Activated gamma-delta T cell treated with anti-CD3 and anti-CD28 coated beads, Interleukin-2, amount 50 U/mL, for 16 hours (primary cell): ENCODE measurements at regions not wholly inside any gene's neighbourhood (a gene's known extent, or its start where the extent isn't known, plus 50 kb on each side); places are given as distances from the start of the nearest gene placed in this dataset.

Source experiments
- DNase-seq: peaks from one replicate; pipeline ENCODE4 v3.0.0-alpha.2; 2020; ENCODE audit warnings: low read depth

DNA sequence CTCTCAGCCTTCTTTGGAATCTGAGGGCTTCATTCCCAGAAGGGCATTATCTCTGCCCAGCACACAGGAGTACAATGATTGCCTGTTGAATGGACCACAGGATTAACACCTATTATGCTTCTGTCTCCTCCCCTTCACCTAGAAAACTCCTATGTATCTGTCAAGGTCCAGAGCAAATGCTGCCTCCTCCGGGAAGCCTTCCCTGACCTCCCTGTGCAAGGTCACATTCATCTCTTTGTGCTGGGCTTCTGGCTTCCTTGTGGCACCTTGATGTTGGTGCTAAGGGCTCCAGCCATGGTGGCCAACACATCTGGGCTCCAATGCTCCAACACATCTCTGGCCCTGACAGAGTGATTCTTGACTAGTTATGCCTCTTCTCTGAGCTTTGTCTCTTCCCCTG is 49.9 kb upstream of the ATP2B2 start:
- no peak for DNase-seq

DNA sequence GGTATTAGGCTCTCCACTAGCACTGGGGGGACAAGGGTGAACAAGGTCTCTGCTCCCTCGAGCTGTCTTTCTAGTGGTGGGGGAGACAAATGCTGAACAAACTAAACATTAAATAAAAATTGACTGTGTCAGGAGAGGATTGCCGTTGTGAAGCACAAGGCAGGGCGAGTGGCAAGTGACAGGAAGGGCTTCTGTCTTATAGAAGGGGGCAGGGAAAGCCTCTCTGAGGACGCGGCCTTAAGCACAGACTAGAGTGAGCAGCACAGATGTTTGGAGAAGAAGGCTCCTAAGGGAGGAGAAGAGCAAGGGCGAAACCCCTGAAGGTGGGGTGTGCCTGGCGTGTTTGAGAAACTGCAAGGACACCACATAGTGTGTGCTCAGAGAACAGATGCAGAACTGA is 50.9 kb upstream of the ATP2B2 start:
- DNase-seq = no peak

DNA sequence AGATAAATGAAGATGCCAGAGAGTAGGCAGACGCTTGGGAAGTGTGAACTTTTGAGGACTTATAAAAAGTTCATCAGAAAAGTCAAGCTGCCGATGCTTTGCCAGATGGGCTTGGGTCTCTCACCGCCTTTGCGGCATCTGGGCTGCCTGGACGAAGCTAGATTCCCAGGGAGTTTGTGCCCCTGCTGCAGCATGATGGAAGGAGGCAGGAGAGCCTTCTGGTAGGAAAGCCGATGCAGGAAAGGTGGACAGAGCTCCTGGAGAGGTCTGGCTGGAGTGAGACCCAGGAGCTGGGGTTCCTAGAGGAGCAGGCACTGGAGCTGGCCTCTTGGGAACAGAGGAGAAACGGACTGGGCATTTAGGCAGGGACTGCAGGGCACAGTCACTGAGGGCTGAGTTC is 51.9 kb upstream of the ATP2B2 start:
- no peak for DNase-seq

DNA sequence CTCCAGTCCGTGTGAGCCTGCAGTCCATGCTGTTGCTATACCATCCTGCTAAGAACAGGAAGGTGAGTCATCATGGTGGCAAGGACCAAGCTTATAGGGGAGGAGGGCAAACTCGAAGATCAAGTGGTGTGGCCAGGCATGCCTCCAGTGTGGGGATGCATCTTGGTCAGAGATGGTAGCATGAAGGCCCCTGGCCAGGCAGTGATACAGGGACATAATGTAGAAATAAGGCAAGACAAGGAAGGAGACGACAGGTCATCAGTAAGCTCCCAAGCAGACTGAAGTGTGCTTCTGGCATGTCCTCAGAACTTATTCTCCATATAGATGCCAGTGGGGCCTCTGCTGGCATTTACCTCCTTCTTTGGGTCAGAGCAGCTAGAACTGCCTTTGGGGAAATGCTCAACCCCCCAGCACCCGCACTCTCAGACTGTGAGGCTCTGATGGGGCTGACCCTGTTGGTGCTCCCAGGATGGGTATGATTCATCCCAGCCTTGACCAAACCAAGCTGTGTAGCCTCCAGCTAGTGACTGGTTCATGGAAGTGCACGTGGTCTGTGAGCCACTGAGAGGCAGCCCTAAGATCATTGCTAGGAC is 52.5 kb upstream of the ATP2B2 start:
- no peak for DNase-seq

DNA sequence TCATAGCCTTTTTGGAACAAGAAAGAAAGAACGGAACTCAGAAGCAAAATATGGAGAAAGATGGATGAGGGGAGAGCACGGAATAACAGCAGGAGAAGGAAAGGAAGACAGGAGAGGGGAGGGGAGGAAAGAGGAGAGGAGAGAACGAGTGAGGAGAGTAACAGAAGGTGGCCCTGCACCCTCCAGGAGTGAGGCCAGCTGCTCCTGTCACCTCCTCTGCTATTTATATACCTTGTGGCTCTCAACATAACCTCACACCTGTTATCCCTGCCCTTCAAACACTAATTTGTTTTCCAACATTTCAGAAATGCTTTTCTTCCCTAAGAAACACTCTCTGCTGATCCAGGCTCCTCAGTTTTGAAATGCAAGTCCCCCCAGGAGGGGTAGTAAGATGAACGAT is 53.4 kb upstream of the ATP2B2 start:
- DNase-seq = no peak

DNA sequence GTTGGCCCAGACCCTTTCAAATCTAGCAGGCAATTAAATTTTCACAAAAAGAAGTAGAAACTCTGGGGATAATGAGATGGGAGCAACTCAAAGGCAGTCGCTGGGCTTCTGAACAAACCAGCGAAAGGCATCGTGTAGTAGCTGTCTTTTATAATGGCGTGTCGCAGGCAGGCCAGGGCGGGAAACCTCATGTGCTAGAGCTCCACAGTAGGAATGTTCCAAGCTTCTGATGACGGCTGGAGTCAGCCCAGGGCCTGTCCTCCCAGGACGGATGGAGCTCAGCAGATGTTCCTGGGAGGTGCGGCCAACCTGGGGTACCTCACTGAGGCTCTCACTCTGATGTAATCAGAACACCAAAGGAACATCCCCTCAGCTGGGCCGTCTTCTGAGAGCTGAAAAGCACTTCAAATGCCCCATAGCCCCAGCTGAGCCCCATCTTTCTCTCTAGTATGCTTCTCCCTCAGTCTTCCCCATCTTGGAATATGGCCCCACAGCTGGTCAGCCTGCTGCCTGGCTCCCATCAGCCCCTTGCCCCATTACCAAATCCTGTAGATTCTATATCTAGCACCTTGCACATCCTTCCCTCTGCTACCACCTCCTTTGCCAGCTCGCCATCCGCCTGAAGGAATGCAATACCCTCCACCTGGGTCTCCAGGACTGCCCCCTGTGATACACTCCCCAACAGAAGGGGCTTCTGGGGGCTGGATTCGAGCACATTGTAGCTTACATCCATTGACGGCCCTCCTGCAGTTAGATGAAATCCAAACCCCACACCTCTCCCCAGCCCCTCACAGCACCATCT is 54.9 kb upstream of the ATP2B2 start:
- DNase-seq = no peak

DNA sequence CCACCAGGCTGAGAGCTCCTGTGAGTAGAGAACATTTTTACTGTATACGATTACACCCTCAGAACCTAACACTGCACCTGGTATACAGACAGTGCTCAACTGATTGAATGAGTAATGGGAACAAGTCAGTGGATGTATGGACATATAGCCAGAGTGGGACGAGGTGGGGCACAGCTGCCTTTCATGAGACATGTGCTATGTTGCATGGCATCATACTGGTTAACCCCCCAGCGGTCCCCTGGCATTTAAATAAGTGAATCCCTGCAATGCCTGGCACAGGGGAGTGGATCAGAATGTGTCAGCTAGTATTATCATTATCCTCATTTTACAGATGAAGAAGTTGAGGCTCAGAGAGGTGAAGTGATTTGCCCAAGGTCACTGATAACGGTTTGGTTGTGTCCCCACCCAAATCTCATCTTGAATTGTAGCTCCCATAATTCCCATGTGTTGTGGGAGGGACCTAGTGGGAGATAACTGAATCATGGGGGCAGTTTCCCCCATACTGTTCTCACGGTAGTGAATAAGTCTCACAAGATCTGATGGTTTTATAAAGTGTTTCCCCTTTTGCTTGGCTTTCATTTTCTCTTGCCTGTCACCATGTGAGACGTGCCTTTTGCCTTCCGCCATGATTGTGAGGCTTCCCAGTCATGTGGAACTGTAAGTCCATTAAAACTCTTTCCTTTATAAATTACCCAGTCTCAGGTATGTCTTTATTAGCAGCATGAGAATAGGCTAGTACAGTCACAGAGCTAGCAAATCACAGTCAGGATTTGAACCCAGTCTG is 56.0 kb upstream of the ATP2B2 start:
- DNase-seq = no peak

DNA sequence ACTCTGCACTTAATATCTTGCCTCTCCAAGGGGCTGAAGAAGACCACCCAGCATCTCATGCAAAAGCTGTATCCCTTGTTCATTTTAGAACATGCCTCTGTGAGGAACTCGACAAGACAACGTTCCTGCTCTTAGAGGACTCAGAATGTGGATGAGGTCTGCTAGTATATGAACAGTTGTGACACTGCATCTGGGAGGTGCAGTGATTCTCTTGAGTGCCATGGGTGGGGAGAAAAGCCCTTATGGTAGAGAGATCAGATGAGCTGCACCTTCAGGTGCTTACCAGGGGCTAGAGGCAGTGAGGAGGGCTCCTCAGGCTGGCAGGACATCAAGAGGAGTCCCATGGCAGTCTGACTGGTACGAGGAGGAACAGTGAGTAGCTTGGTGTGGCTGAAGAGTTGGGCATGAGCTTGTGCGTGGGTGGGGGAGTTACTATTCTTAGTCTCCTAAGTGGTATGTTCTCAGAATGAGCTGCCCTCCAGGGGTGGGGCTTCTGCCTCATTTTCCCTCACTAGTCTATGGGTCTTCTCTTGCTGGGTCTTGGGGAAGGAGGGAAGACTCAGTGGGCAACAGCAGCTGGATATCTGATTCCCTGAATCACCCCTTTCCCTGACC is 56.7 kb upstream of the ATP2B2 start:
- no peak for DNase-seq

DNA sequence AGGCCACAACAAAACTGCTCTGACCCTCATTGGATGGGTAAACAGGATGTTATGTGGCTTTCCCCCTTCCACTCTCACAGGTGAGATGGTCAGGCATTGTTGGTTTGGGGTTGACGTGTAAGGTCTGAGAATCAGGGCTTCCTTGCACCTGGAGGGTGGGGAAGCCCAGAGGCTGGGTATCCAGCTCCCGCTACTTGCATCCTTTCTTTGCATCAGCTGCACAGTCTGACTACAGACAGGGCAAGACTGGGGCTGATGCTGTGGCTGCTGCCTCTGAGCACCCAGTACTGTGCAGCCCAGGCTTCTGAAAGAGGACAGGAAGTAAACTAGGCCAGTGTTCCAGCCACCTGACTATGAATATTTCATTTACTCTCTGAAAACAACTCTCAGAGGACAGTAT is 58.0 kb upstream of the ATP2B2 start:
- no peak for DNase-seq

DNA sequence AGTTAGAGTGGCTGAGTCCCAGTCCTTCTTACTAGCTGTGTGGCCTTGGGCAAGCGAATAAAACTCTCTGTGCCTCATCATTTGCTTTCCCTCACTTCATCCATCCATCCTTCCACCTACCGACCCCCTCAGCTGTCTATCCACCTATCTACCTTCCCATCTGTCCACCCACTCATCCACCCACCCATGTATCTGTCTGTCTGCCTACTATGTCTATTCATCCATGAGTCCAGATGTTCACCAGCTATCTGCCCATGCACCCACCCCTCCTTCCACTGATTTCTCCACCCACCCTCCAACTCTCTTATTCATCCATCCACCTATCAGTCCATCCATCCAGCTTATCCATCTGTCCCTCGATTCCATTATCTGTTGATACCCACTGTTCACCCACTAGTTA is 60.4 kb upstream of the ATP2B2 start:
- no peak for DNase-seq

DNA sequence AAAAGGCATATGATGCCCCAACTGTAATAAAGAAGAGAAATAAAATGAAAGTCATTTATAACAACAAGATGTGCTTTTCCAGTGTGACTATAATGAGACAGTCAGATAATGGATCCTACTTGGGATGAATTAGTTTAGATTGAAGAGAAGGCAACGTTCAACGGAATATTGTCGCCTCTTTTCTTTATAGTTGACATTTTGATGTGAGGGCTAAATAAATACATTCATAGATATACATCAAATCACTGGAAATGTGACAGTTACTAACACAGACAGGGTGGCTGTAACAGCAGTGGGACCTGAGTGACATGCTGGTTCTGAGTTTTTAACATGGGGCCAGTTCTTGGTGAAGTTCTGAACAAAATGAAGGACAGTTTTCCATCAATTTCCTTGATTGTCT is 61.1 kb upstream of the ATP2B2 start:
- DNase-seq = no peak

DNA sequence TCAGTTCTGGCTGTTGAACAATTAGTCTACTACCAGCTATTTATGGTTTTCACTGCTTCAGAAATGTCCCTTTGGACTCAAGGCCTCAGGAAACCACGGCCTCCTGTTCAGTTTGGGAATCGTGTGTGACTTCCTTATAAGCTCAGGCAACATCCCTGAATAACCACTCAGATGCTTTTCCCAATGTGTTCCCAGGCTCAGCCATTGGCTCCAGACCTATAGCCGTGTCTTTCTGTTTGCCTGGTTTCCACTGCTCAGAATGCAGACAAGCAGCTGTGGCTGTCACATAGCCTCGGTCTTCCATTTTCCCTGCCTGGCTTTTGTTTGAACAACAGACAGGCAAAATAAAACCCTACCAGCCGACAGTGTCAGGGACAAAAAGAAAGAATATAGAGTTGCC is 63.2 kb upstream of the ATP2B2 start:
- no peak for DNase-seq

DNA sequence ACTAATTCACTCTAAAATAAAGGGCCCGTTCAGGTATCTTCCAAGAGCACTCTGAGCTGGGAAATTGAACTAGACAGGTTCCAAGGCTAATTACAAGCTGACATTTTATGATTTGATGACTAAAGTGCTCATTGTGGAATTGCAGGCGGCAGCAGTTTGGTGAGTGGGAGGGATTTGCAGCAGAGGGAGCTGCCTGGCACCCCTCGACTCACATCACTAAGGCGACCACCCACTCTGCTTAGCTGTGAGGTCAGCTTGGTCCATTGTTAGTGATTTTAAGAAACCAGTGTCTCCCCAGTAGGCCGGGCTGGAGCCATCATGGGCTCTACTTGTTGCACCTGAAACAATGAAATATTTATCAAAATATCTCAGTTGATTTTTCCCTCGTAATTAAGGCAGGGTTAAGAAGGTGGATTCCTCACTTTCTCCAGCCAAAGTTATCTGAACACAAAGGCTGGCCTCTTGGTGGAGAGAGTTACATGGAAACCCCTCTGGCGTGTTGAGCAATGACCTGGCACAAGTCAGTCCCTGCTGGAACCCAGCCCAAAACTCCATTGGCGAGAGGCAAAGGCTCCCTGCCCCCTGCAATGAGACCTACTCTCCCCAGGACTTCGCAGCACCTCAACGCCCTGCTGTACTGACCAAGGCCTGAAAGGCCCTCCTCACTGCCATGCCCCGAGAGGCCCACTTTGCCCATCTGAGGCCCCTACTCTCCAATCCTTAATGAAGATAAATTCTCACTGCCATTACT is 65.0 kb upstream of the ATP2B2 start:
- DNase-seq = no peak

DNA sequence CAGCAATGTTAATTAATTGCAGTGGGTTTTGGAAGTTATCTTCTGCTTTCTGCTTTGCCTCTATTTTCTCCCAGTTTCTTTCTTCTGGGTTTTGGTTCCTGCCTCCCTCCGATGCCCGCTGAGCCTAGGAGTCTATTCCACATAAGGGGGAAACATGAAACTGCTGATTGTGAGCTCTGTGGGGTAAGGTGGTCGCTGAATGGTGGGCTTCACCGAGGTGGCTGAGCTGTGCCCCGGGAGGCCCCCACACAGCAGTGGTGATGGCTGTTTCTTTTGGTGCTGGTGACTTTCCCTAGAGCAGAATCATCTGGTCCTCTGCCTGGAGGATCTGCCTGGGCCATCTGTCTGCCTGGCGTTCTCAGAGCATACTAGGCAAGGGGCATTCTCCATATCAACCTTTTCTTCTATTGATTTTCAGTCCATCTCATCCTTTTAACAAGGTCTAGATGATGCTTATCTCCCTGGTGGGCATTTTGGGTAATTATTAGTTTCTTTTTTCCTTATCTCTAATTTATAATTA is 68.8 kb upstream of the ATP2B2 start:
- DNase-seq = no peak

DNA sequence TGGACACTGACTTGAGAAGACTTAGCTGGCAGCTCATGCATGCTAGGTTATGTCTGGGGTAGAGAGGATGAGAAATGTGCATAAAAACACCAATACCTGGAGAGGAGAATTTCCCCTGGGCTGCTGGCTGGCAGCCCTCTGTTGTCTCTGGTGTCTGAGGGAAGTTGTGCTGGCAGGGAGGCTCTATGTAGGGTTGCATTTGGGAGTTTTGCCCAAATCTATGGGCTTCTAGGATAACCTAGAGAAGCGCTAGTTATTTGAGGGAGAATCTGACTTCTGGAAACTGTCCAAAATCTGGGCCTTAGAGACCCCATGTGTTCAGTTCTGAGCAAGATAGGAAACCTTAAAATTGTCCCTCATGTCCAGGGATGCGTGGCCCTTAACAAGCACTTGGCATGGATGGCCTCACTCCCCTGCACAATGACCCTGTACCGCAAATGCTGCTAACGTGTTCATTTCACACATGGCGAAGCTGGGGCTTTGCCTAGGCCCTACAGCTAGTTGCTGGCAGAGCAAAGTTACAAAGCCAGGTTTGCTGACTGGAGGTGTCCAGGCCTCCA is 70.3 kb upstream of the ATP2B2 start:
- no peak for DNase-seq

DNA sequence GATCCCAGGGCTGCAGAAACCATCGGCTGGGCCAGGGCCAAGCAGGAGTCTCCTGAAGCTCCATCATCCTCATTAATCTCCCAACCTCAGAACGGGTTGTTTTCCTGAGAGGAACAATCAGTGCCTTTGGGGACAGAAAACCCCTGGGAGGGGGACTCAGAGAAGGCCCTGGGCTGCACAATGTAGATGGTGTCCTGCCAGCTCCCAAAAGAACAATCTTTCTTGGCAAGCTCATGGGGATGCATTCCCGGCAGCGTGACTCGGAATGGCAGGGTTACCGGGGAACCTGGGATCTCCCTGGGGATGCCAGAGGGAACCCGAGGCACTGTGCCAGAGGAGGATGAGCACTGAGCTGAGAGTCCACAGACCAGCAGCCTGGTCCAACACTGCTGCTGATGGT is 72.1 kb upstream of the ATP2B2 start:
- DNase-seq = no peak

DNA sequence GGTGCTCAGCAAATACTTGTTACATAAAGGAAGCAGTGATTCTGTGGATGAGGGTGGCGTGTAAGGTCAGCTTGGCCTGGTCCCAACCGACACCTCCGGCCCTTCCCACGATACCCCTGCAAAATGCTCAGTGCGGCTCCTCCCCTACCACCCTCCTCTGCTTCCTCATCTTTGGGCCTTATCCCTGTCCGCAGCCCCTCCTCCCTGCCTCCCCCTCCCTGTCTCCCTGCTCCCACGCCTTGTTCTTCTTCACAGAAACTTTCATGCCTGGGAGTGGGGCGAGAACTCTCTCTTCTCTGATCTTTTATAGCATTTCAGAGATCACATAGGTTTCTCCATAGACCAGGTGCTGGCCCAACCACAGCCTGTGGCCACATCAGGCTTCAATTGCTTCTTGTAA is 75.0 kb upstream of the ATP2B2 start:
- no peak for DNase-seq

DNA sequence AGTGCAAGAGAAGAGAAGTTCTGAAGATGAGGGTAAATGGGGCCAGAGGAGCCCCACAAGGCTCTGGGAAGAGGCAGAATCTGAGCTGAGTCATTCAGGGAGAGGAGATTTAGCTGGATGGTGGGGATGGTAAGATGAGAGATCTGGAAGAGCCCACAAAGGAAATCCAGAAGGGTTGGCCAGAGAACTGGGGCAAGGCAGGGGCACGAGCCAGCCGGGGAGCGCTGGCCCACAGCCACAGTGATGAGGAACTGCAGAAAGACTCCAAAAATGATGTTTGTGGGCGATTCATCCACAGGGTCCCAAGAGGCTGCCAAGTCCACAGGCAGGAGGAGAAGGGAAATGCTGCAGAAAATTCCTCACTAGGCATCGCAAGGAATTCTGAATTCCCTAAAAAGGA is 75.9 kb upstream of the ATP2B2 start:
- no peak for DNase-seq

DNA sequence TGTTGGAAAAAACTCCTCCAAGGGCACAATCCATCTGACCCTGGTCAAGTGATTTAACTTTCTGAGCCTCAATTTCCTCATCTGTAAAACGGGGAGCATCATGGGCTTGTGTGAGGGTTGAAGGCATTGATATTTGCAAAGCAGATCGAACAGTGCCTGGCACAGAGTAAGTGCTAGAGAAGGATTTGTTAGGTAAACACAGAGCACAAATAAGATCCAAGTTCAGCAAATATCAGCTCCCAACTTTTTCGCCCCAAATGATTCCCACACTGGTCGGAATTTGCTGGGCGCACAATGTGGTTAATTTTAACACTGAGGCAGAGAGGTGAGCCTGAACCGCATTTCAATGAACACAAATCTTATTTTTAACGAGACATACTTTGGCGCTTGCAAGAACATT is 76.3 kb upstream of the ATP2B2 start:
- DNase-seq = no peak

DNA sequence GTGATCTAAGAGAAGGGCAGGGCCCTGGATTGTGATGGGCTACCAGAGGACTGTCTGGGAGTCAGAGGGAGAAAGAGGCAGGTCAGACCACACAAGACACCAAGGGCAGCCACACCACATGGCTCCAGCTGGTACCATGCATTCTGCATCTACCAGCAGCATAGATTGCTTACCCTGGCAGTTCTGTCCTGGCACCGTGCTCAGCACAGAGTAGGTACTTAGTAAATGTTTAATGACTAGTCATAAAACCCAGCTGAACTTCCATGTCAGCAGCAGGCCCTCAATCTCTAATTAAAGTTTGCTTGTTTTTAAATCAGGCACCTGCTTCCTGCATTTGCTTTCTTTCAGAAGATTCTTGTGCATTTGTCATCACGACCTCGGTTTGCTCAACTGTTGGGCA is 77.3 kb upstream of the ATP2B2 start:
- no peak for DNase-seq
